Activated CD8-positive, alpha-beta T cell treated with anti-CD3 and anti-CD28 coated beads for 36 hours (primary cell): ENCODE measurements at regions not wholly inside any gene's neighbourhood (a gene's known extent, or its start where the extent isn't known, plus 50 kb on each side); places are given as distances from the start of the nearest gene placed in this dataset.

Experiments
- ATAC-seq: fragments of 200-7000 bp; cut with Tn5 transposase; one replicate; pipeline ENCODE4 v1.10.0; 2021; ENCODE audit warnings: mild to moderate bottlenecking, moderate library complexity
- CTCF ChIA-PET: fragments of 350-600 bp; sonication (Branson Sonifier 250); formaldehyde crosslinking; loops from one replicate; lab custom pipeline; 2021; ENCODE audit warnings: antibody characterized with exemption; lab: Charles Lee
- POLR2A ChIA-PET: fragments of 350-600 bp; sonication (Branson Sonifier 250); formaldehyde crosslinking; loops from one replicate; lab custom pipeline; 2021; ENCODE audit warnings: antibody characterized with exemption; lab: Charles Lee
- DNase-seq: peaks from one replicate; pipeline ENCODE4 v3.0.0-alpha.2; 2020
- H3K27ac Mint-ChIP-seq: one replicate; pipeline ENCODE4 v1.8.0; 2021; ENCODE audit warnings: mild to moderate bottlenecking, mixed read lengths
- H3K27me3 Mint-ChIP-seq: one replicate; pipeline ENCODE4 v1.8.0; 2021; ENCODE audit warnings: mixed read lengths
- H3K36me3 Mint-ChIP-seq: one replicate; pipeline ENCODE4 v1.8.0; 2021; ENCODE audit warnings: low read depth, mixed read lengths
- H3K4me1 Mint-ChIP-seq: one replicate; pipeline ENCODE4 v1.8.0; 2021; ENCODE audit warnings: low read depth, mixed read lengths
- H3K4me3 Mint-ChIP-seq: one replicate; pipeline ENCODE4 v1.8.0; 2021; ENCODE audit warnings: mild to moderate bottlenecking, moderate library complexity, mixed read lengths
- H3K9me3 Mint-ChIP-seq: one replicate; pipeline ENCODE4 v1.8.0; 2021; ENCODE audit warnings: mixed read lengths
- intact Hi-C: fragments of 100-400 bp; cut with micrococcal nuclease; formaldehyde crosslinking; loops from one replicate; pipeline ENCODE4 v1.10.0; 2022
- TF ChIP-seq, protein P1 (sequence below): fragments of 200-600 bp; IDR thresholded peaks from one replicate; pipeline ENCODE4 v1.8.0; 2022; ENCODE audit warnings: antibody characterized with exemption, mild to moderate bottlenecking

- ATAC-seq = no peak
- no peaks in the 10 kb centered on the region for H3K36me3 Mint-ChIP-seq
- peaks cover 6% of the 10 kb centered on the region for H3K27me3 Mint-ChIP-seq
- TF ChIP-seq, protein P1, sequence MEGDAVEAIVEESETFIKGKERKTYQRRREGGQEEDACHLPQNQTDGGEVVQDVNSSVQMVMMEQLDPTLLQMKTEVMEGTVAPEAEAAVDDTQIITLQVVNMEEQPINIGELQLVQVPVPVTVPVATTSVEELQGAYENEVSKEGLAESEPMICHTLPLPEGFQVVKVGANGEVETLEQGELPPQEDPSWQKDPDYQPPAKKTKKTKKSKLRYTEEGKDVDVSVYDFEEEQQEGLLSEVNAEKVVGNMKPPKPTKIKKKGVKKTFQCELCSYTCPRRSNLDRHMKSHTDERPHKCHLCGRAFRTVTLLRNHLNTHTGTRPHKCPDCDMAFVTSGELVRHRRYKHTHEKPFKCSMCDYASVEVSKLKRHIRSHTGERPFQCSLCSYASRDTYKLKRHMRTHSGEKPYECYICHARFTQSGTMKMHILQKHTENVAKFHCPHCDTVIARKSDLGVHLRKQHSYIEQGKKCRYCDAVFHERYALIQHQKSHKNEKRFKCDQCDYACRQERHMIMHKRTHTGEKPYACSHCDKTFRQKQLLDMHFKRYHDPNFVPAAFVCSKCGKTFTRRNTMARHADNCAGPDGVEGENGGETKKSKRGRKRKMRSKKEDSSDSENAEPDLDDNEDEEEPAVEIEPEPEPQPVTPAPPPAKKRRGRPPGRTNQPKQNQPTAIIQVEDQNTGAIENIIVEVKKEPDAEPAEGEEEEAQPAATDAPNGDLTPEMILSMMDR = no peak
- ChIA-PET POLR2A (no interaction called here), CTCF (no interaction called here)
- H3K9me3 Mint-ChIP-seq = no peaks in the 10 kb centered on the region
- H3K27ac Mint-ChIP-seq = no peak overlapping the region
- DNase-seq = no peak
- intact Hi-C loops = no loop called here
- no peaks in the 10 kb centered on the region for H3K4me1 Mint-ChIP-seq
- H3K4me3 Mint-ChIP-seq = no peak overlapping the region
Measured at GRCh38 chr5:160956051-160956450, 104.0 kb upstream of the ATP10B start.

DNA sequence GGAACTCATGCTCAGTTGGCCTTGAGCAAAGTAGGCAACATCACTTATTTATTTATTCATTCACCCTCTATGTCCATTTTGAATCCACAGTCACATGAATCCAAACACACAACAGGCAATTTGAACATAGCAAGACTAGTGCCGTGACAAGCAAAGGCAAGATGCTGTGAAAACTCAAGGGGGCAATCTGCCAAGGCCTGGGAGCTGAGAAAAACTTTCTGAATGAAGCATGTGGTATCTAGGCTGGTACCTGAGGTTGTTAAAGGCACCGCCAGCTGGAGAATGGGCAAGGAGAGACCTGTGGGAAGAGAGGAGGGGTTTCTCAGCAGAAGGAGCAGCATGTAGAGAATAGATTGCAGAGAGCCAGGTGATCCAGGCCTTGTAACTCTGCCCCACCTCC, 98.3 kb upstream of the ATP10B start:
- H3K4me1 Mint-ChIP-seq = no peaks in the 10 kb centered on the region
- no peak overlapping the region for H3K4me3 Mint-ChIP-seq
- no peak for DNase-seq
- ATAC-seq = no peak
- H3K27ac Mint-ChIP-seq = no peak overlapping the region
- no peaks in the 10 kb centered on the region for H3K36me3 Mint-ChIP-seq
- intact Hi-C loops = no loop called here
- TF ChIP-seq, protein P1 = no peak
- no peaks in the 10 kb centered on the region for H3K9me3 Mint-ChIP-seq
- ChIA-PET POLR2A (interaction anchor here (0.6 kb wide), 1 partner anchor 294 kb away, joined by 4 read pairs; no protein-coding TSS in a partner anchor), CTCF (no interaction called here)
- H3K27me3 Mint-ChIP-seq = no peaks in the 10 kb centered on the region

GRCh38 chr5:160940725-160941124, 88.7 kb upstream of the ATP10B start:
- TF ChIP-seq, protein P1 = no peak
- ChIA-PET POLR2A (no interaction called here), CTCF (no interaction called here)
- intact Hi-C loops = no loop called here
- peaks cover 2% of the 10 kb centered on the region for H3K9me3 Mint-ChIP-seq
- no peaks in the 10 kb centered on the region for H3K27me3 Mint-ChIP-seq
- DNase-seq = no peak
- H3K4me3 Mint-ChIP-seq = no peak overlapping the region
- H3K27ac Mint-ChIP-seq = no peak overlapping the region
- no peak for ATAC-seq
- no peaks in the 10 kb centered on the region for H3K36me3 Mint-ChIP-seq
- no peaks in the 10 kb centered on the region for H3K4me1 Mint-ChIP-seq

DNA sequence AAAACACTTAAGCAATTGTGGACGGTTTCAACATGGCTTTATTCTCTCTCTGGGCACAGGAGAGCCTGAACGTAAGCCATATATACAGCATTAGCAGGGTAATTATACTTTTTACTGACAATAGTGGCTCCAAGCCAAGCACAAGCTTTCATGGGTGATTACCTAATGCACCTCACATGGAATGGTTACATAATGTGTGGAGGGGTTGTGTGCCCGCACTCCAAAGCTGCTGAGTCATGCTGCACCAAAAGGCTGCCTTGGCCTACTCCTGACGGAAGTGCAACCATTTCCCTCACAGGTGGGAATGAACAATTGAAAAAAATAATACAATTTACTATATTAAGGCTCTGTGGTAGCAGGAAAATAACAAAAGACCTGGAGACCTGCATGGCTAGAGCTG, 86.5 kb upstream of the ATP10B start:
- Mint-ChIP-seq H3K36me3 (no peaks in the 10 kb centered on the region), H3K27ac (no peak overlapping the region), H3K9me3 (peaks cover 2% of the 10 kb centered on the region), H3K4me1 (no peaks in the 10 kb centered on the region), H3K27me3 (no peaks in the 10 kb centered on the region), H3K4me3 (no peak overlapping the region)
- ChIA-PET CTCF (no interaction called here), POLR2A (no interaction called here)
- intact Hi-C loops = no loop called here
- TF ChIP-seq, protein P1 = no peak
- ATAC-seq = no peak
- DNase-seq = no peak

DNA sequence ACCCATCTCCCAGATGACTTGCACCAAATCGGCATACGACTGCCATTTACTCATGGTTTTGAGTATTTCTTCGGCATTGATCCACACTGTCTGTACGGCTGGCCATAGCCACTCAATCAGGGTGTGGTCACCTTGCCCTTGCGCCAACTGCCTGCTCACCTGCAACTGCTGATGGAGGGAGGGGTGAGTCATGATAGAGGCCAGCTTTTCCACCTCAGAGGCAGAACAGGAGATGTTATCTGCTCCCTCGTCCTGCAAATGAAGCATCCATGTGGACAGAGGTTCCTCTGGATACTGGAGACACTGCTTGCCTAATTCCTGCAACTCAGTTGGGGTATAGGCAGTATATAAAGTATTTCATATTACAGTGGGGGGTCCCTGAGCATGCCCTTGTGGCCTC, 85.6 kb upstream of the ATP10B start:
- TF ChIP-seq, protein P1 = no peak
- H3K27ac Mint-ChIP-seq = no peak overlapping the region
- H3K27me3 Mint-ChIP-seq = no peaks in the 10 kb centered on the region
- POLR2A ChIA-PET = no interaction called here
- no peaks in the 10 kb centered on the region for H3K4me1 Mint-ChIP-seq
- intact Hi-C loops = no loop called here
- DNase-seq (no peak), ATAC-seq (no peak)
- no peaks in the 10 kb centered on the region for H3K36me3 Mint-ChIP-seq
- H3K4me3 Mint-ChIP-seq = no peak overlapping the region
- peaks cover 2% of the 10 kb centered on the region for H3K9me3 Mint-ChIP-seq
- CTCF ChIA-PET = no interaction called here
